B cell (primary cell): ENCODE measurements at regions not wholly inside any gene's neighbourhood (a gene's known extent, or its start where the extent isn't known, plus 50 kb on each side); places are given as distances from the start of the nearest gene placed in this dataset.

Experiments used
- ATAC-seq: fragments of 200-7000 bp; cut with Tn5 transposase; one replicate; pipeline ENCODE4 v1.10.0; 2021; ENCODE audit warnings: low read depth, mild to moderate bottlenecking, moderate number of reproducible peaks, moderate library complexity
- CTCF ChIA-PET: fragments of 350-600 bp; sonication (Branson Sonifier 250); formaldehyde crosslinking; loops from one replicate; lab custom pipeline; 2021; ENCODE audit warnings: antibody characterized with exemption, inconsistent platforms; lab: Charles Lee
- POLR2A ChIA-PET: fragments of 350-600 bp; sonication (Branson Sonifier 250); formaldehyde crosslinking; loops from one replicate; lab custom pipeline; 2021; ENCODE audit warnings: antibody characterized with exemption; lab: Charles Lee
- DNase-seq: peaks from one replicate; pipeline ENCODE4 v3.0.0; 2013
- H2AFZ ChIP-seq: 2 replicates; pipeline ENCODE4 v1.6.1; 2012; ENCODE audit warnings: mild to moderate bottlenecking, low read depth, low read length; ENCODE audit not compliant: insufficient read depth, poor library complexity, severe bottlenecking
- H3K27ac ChIP-seq, 2 donors: 1 replicate in 1 of 2; 2 replicates in 1 of 2; pipeline ENCODE4 v1.5.1; 2012 to 2013; ENCODE audit warnings: low read length in 2 of 2, mild to moderate bottlenecking in 2 of 2, moderate library complexity in 1 of 2
- H3K27me3 ChIP-seq, 4 experiments: fragments of 200-600 bp in 1 of 4; sonication (generic) in 1 of 4; replicated peaks in 1 of 4; 1 replicate in 2 of 4; 2 replicates in 2 of 4; pipeline versions ENCODE4 v1.6.1 to v1.7.0; 2013 to 2016; ENCODE audit warnings: low read length in 3 of 4, mild to moderate bottlenecking in 2 of 4, mixed read lengths in 1 of 4, moderate library complexity in 1 of 4; ENCODE audit not compliant: insufficient read depth in 4 of 4, control insufficient read depth in 3 of 4; ENCODE audit errors: control extremely low read depth in 1 of 4
- H3K36me3 ChIP-seq, 2 experiments: replicated peaks in 1 of 2; 1 replicate in 1 of 2; 2 replicates in 1 of 2; pipeline versions ENCODE4 v1.6.1 to v1.7.1; 2013; ENCODE audit warnings: low read length in 1 of 2; ENCODE audit not compliant: insufficient read depth in 2 of 2, control insufficient read depth in 1 of 2; ENCODE audit errors: control extremely low read depth in 1 of 2, extremely low read depth in 1 of 2
- H3K4me1 ChIP-seq, 2 donors: fragments of 200-600 bp in 1 of 2; sonication (generic) in 1 of 2; 1 replicate in 1 of 2; 2 replicates in 1 of 2; pipeline versions ENCODE4 v1.5.1 to v1.6.1; 2013 to 2017; ENCODE audit warnings: low read length in 2 of 2; ENCODE audit not compliant: control insufficient read depth in 2 of 2, insufficient read depth in 2 of 2
- H3K4me2 ChIP-seq: replicated peaks from 2 replicates; pipeline ENCODE3; 2012; ENCODE audit warnings: mild to moderate bottlenecking, low read depth, low read length; ENCODE audit not compliant: poor library complexity, severe bottlenecking
- H3K4me3 ChIP-seq, 5 experiments: fragments of 200-600 bp in 1 of 5; sonication (generic) in 1 of 5; 1 replicate in 3 of 5; 2 replicates in 2 of 5; pipeline versions ENCODE4 v1.5.1 to v1.7.0; 2011 to 2016; ENCODE audit warnings: low read length in 4 of 5, mild to moderate bottlenecking in 4 of 5, low read depth in 2 of 5, control low read depth in 1 of 5, moderate library complexity in 1 of 5; ENCODE audit not compliant: insufficient read depth in 1 of 5; ENCODE audit errors: control extremely low read depth in 1 of 5, extremely low read depth in 1 of 5
- H3K79me2 ChIP-seq: fragments of 200-600 bp; sonication (generic); one replicate; pipeline ENCODE4 v1.6.0; 2016; ENCODE audit warnings: low read length; ENCODE audit not compliant: control insufficient read depth, insufficient read depth
- H3K9ac ChIP-seq: fragments of 200-600 bp; sonication (generic); 2 replicates; pipeline ENCODE4 v1.6.1; 2017; ENCODE audit warnings: mild to moderate bottlenecking, low read length, moderate library complexity
- H3K9me3 ChIP-seq, 3 donors: one replicate each; pipeline versions ENCODE4 v1.6.1 to v1.7.1; 2013; ENCODE audit warnings: low read length in 2 of 3; ENCODE audit not compliant: control insufficient read depth in 2 of 3, insufficient read depth in 1 of 3; ENCODE audit errors: control extremely low read depth in 1 of 3
- H4K20me1 ChIP-seq: 2 replicates; pipeline ENCODE4 v1.6.0; 2012; ENCODE audit warnings: mild to moderate bottlenecking, low read length; ENCODE audit not compliant: insufficient read depth, control insufficient read depth, poor library complexity, severe bottlenecking
- H3K27ac Mint-ChIP-seq: one replicate; pipeline ENCODE4 v1.8.0; 2021; ENCODE audit warnings: mixed read lengths
- H3K27me3 Mint-ChIP-seq: one replicate; pipeline ENCODE4 v1.8.0; 2021; ENCODE audit warnings: mixed read lengths
- H3K4me1 Mint-ChIP-seq: one replicate; pipeline ENCODE4 v1.8.0; 2021; ENCODE audit warnings: mixed read lengths
- H3K4me3 Mint-ChIP-seq: one replicate; pipeline ENCODE4 v1.8.0; 2021; ENCODE audit warnings: mixed read lengths
- H3K9me3 Mint-ChIP-seq: one replicate; pipeline ENCODE4 v1.8.0; 2022; ENCODE audit warnings: mixed read lengths; ENCODE audit not compliant: insufficient read depth
- CTCF ChIP-seq: fragments of 200-600 bp; IDR thresholded peaks from one replicate; pipeline ENCODE4 v1.8.0; 2022; ENCODE audit warnings: antibody characterized with exemption, mild to moderate bottlenecking
- EZH2 ChIP-seq: IDR thresholded peaks from 2 replicates; pipeline ENCODE4 v1.6.1; 2012; ENCODE audit warnings: borderline replicate concordance, low read depth, mild to moderate bottlenecking, moderate library complexity, low read length; ENCODE audit not compliant: insufficient read depth, poor library complexity, severe bottlenecking
- WGBS: methylation state at CpG from one replicate; pipeline ENCODE4 v1.1.5; 2013; ENCODE audit warnings: missing lambda C conversion rate; ENCODE audit not compliant: insufficient coverage; 5-methylcytosine and 5-hydroxymethylcytosine counted together
- intact Hi-C: fragments of 100-400 bp; cut with micrococcal nuclease; formaldehyde crosslinking; loops from one replicate; pipeline ENCODE4 v1.10.0; 2022

- Histone ChIP-seq H3K4me3 (no peak overlapping the region), H3K27me3 (no peaks in the 10 kb centered on the region), H2AFZ (no peak overlapping the region), H3K36me3 (no peaks in the 10 kb centered on the region), H3K9ac (no peak overlapping the region), H4K20me1 (no peaks in the 10 kb centered on the region), H3K79me2 (no peaks in the 10 kb centered on the region), H3K4me2 (no peak overlapping the region), H3K9me3 (peaks cover 0 to 18% (median 0%) of the 10 kb centered on the region in 3 donors), H3K27ac (no peak overlapping the region), H3K4me1 (no peaks in the 10 kb centered on the region)
- ATAC-seq (no peak), DNase-seq (no peak)
- peaks cover 4% of the 10 kb centered on the region for H3K27me3 Mint-ChIP-seq
- TF ChIP-seq CTCF, result no peak
- no peak for TF ChIP-seq EZH2
- POLR2A ChIA-PET, result no interaction called here
- CTCF ChIA-PET, result no interaction called here
- no peak overlapping the region for H3K27ac Mint-ChIP-seq
- H3K4me1 Mint-ChIP-seq, result no peaks in the 10 kb centered on the region
- peaks cover 4% of the 10 kb centered on the region for H3K9me3 Mint-ChIP-seq
- no peak overlapping the region for H3K4me3 Mint-ChIP-seq
- intact Hi-C loops, result no loop called here
- 94% methylated on average over 5 of the region's 6 CpGs for WGBS
Observed at GRCh38 chr16:5496013-5496412, 398.4 kb upstream of the EEF2KMT start.

- peaks cover 0 to 7% (median 0%) of the 10 kb centered on the region in 3 donors for H3K9me3 ChIP-seq
- no peaks in the 10 kb centered on the region for H3K36me3 ChIP-seq
- no peak overlapping the region for H3K27ac ChIP-seq
- ATAC-seq (no peak), DNase-seq (no peak)
- Mint-ChIP-seq H3K27me3 (peaks cover 4% of the 10 kb centered on the region), H3K9me3 (no peaks in the 10 kb centered on the region), H3K4me3 (no peak overlapping the region), H3K27ac (no peak overlapping the region), H3K4me1 (no peaks in the 10 kb centered on the region)
- WGBS, result 23% methylated on average over 11 of the region's 18 CpGs
- H3K4me3 ChIP-seq, result no peak overlapping the region
- no peak overlapping the region for H3K4me2 ChIP-seq
- CTCF ChIA-PET, result no interaction called here
- intact Hi-C loops, result no loop called here
- no peak overlapping the region for H3K9ac ChIP-seq
- H4K20me1 ChIP-seq, result no peaks in the 10 kb centered on the region
- TF ChIP-seq CTCF (no peak), EZH2 (no peak)
- H3K79me2 ChIP-seq, result no peaks in the 10 kb centered on the region
- H2AFZ ChIP-seq, result no peak overlapping the region
- POLR2A ChIA-PET, result no interaction called here
- H3K4me1 ChIP-seq, result no peaks in the 10 kb centered on the region
- no peaks in the 10 kb centered on the region for H3K27me3 ChIP-seq
Observed at GRCh38 chr16:5490499-5490898, 392.9 kb upstream of the EEF2KMT start.
